Endothelial cell of umbilical vein (primary cell): ENCODE measurements at regions not wholly inside any gene's neighbourhood (a gene's known extent, or its start where the extent isn't known, plus 50 kb on each side); places are given as distances from the start of the nearest gene placed in this dataset.

Experiments used
- BruUV-seq: library from RNA; stranded (reverse); fragments of 400-500 nt; replicated peaks from 2 replicates; lab custom pipeline; 2021; lab: Mats Ljungman, UMichigan
- CTCF ChIA-PET: fragments of 300-600, 350-600 bp; sonication (Branson Sonifier 250); formaldehyde crosslinking; loops from one replicate; lab custom pipeline; 2021; ENCODE audit warnings: antibody characterized with exemption, inconsistent platforms; lab: Charles Lee
- POLR2A ChIA-PET: fragments of 300-600, 350-600 bp; sonication (Branson Sonifier 250); formaldehyde crosslinking; loops from one replicate; lab custom pipeline; 2021; ENCODE audit warnings: antibody characterized with exemption, inconsistent platforms; lab: Charles Lee
- DNase-seq: peaks from one replicate; pipeline ENCODE4 v3.0.0-alpha.2; 2011; ENCODE audit warnings: low read depth, low spot score
- FAIRE-seq: peaks from 2 replicates; lab custom pipeline; 2011; peaks lifted over from hg19 to GRCh38; lab: Jason Lieb, UNC
- H2AFZ ChIP-seq: 2 replicates; pipeline ENCODE4 v1.6.0; 2012; ENCODE audit warnings: low read depth, low read length, control low read depth, inconsistent platforms
- H3K27ac ChIP-seq: 2 replicates; pipeline ENCODE4 v1.5.1; 2011; ENCODE audit warnings: low read depth, mild to moderate bottlenecking, control low read depth, low read length, moderate library complexity; ENCODE audit not compliant: insufficient read depth
- H3K27me3 ChIP-seq, 2 experiments: 2 replicates each; pipeline versions ENCODE4 v1.6.0 to v1.6.1; 2011; ENCODE audit warnings: low read length in 2 of 2, mixed read lengths in 1 of 2; ENCODE audit not compliant: control insufficient read depth in 2 of 2, insufficient read depth in 2 of 2
- H3K36me3 ChIP-seq, 2 experiments: 2 replicates in 1 of 2; 3 replicates in 1 of 2; pipeline ENCODE4 v1.5.1; 2011; ENCODE audit warnings: low read length in 2 of 2, mild to moderate bottlenecking in 1 of 2, moderate library complexity in 1 of 2; ENCODE audit not compliant: control insufficient read depth in 2 of 2, insufficient read depth in 2 of 2; ENCODE audit errors: extremely low read depth in 1 of 2
- H3K4me1 ChIP-seq: 3 replicates; pipeline ENCODE4 v1.5.1; 2011; ENCODE audit warnings: mild to moderate bottlenecking, low read length; ENCODE audit not compliant: control insufficient read depth, insufficient read depth; ENCODE audit errors: extremely low read depth
- H3K4me2 ChIP-seq: 2 replicates; pipeline ENCODE4 v1.6.1; 2011; ENCODE audit warnings: low read length, control low read depth, mixed read lengths; ENCODE audit not compliant: insufficient read depth
- H3K4me3 ChIP-seq, 3 experiments: fragments of 200-600 bp in 1 of 3; sonication (generic), shearing (Covaris generic) in 1 of 3; replicated peaks in 1 of 3; 2 replicates each; pipeline ENCODE4 v1.5.1; 2011 to 2016; ENCODE audit warnings: control low read depth in 3 of 3, low read length in 3 of 3, mild to moderate bottlenecking in 2 of 3, inconsistent platforms in 1 of 3, low read depth in 1 of 3, moderate library complexity in 1 of 3; ENCODE audit not compliant: insufficient read depth in 1 of 3
- H3K79me2 ChIP-seq: 2 replicates; pipeline ENCODE4 v1.6.0; 2012; ENCODE audit warnings: low read length, inconsistent platforms; ENCODE audit not compliant: control insufficient read depth, insufficient read depth
- H3K9ac ChIP-seq: replicated peaks from 2 replicates; pipeline ENCODE3; 2011; ENCODE audit warnings: low read length, control low read depth; ENCODE audit not compliant: insufficient read depth; ENCODE audit errors: extremely low read depth
- H3K9me1 ChIP-seq: replicated peaks from 3 replicates; pipeline ENCODE4 v1.6.0; 2011; ENCODE audit warnings: mild to moderate bottlenecking, low read length; ENCODE audit not compliant: control insufficient read depth, insufficient read depth; ENCODE audit errors: extremely low read depth
- H3K9me3 ChIP-seq: replicated peaks from 2 replicates; pipeline ENCODE4 v1.5.1; 2012; ENCODE audit warnings: low read length, inconsistent platforms; ENCODE audit not compliant: control insufficient read depth, insufficient read depth
- H4K20me1 ChIP-seq: replicated peaks from 2 replicates; pipeline ENCODE3; 2011; ENCODE audit warnings: mild to moderate bottlenecking, low read length; ENCODE audit not compliant: control insufficient read depth, insufficient read depth; ENCODE audit errors: extremely low read depth
- EZH2 ChIP-seq: IDR thresholded peaks from 2 replicates; pipeline ENCODE4 v1.6.1; 2012; ENCODE audit warnings: borderline replicate concordance, low read depth, mild to moderate bottlenecking, moderate library complexity, low read length, inconsistent platforms; ENCODE audit not compliant: severe bottlenecking
- FOS ChIP-seq: IDR thresholded peaks from 2 replicates; pipeline ENCODE4 v1.6.1; 2011; ENCODE audit warnings: mild to moderate bottlenecking, low read length, moderate library complexity, borderline replicate concordance; ENCODE audit not compliant: insufficient read depth
- GATA2 ChIP-seq: IDR thresholded peaks from 2 replicates; pipeline ENCODE4 v1.7.0; 2011; ENCODE audit warnings: low read depth, mild to moderate bottlenecking, moderate library complexity, mixed read lengths, low read length; ENCODE audit not compliant: insufficient read length, insufficient read depth
- JUN ChIP-seq: IDR thresholded peaks from 2 replicates; pipeline ENCODE4 v1.6.1; 2011; ENCODE audit warnings: borderline replicate concordance, low read depth; ENCODE audit not compliant: insufficient read length, insufficient read depth
- MAX ChIP-seq: IDR thresholded peaks from 2 replicates; pipeline ENCODE4 v1.6.1; 2011; ENCODE audit not compliant: insufficient read depth, insufficient read length
- MYC ChIP-seq: IDR thresholded peaks from one replicate; pipeline ENCODE4 v1.6.1; 2011; ENCODE audit warnings: mild to moderate bottlenecking, low read depth, low read length
- POLR2A ChIP-seq: IDR thresholded peaks from 2 replicates; pipeline ENCODE4 v1.6.1; 2012; ENCODE audit warnings: low read depth, mild to moderate bottlenecking, control low read depth, low read length
- POLR2AphosphoS5 ChIP-seq: IDR thresholded peaks from 2 replicates; pipeline ENCODE4 v1.6.1; 2012; ENCODE audit warnings: low read depth, mild to moderate bottlenecking, control low read depth, low read length, moderate library complexity; ENCODE audit not compliant: insufficient read depth
- dilution Hi-C: fragments of 300-500 bp; cut with MboI; formaldehyde crosslinking; loops from one replicate; pipeline ENCODE4 v1.15.0; 2019; ENCODE audit warnings: low sequenced_read_pairs; ENCODE audit not compliant: extremely low pct_ligation_motif_present
- intact Hi-C: fragments of 100-400 bp; cut with micrococcal nuclease; formaldehyde crosslinking; loops from one replicate; pipeline ENCODE4 v1.10.0; 2022
- TF ChIP-seq, protein P1 (sequence below), 2 donors: IDR thresholded peaks; 1 replicate in 1 of 2; 2 replicates in 1 of 2; pipeline ENCODE4 v1.5.1; 2011; ENCODE audit warnings: low read length in 2 of 2, mild to moderate bottlenecking in 2 of 2, moderate library complexity in 2 of 2, control low read depth in 1 of 2, inconsistent platforms in 1 of 2, low read depth in 1 of 2; ENCODE audit not compliant: insufficient read depth in 1 of 2; ENCODE audit errors: extremely low read depth in 1 of 2

GRCh38 chr11:133697161-133697560 is 148.2 kb downstream of the SPATA19 start:
- Histone ChIP-seq H4K20me1 (no peaks in the 10 kb centered on the region), H3K9me3 (peaks cover 6% of the 10 kb centered on the region), H3K9me1 (no peaks in the 10 kb centered on the region), H3K27me3 (no peaks in the 10 kb centered on the region), H3K9ac (no peak overlapping the region), H3K27ac (no peak overlapping the region), H2AFZ (no peak overlapping the region), H3K4me3 (no peak overlapping the region), H3K4me1 (no peaks in the 10 kb centered on the region), H3K79me2 (no peaks in the 10 kb centered on the region), H3K36me3 (no peaks in the 10 kb centered on the region), H3K4me2 (no peak overlapping the region)
- intact Hi-C loops (no loop called here), dilution Hi-C loops (no loop called here)
- CTCF ChIA-PET: interaction anchor here (1.5 kb wide), 1 partner anchor 11 kb away, joined by 3 read pairs; no protein-coding TSS in a partner anchor
- BruUV-seq: no TSS peak
- no peak for TF ChIP-seq MAX
- no peak for TF ChIP-seq JUN
- TF ChIP-seq EZH2: no peak
- TF ChIP-seq, protein P1, sequence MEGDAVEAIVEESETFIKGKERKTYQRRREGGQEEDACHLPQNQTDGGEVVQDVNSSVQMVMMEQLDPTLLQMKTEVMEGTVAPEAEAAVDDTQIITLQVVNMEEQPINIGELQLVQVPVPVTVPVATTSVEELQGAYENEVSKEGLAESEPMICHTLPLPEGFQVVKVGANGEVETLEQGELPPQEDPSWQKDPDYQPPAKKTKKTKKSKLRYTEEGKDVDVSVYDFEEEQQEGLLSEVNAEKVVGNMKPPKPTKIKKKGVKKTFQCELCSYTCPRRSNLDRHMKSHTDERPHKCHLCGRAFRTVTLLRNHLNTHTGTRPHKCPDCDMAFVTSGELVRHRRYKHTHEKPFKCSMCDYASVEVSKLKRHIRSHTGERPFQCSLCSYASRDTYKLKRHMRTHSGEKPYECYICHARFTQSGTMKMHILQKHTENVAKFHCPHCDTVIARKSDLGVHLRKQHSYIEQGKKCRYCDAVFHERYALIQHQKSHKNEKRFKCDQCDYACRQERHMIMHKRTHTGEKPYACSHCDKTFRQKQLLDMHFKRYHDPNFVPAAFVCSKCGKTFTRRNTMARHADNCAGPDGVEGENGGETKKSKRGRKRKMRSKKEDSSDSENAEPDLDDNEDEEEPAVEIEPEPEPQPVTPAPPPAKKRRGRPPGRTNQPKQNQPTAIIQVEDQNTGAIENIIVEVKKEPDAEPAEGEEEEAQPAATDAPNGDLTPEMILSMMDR (IDR thresholded peaks at IDR 0.05; ENCODE audit: extremely low read depth in 1 of 2, insufficient read depth in 1 of 2, low read depth in 1 of 2, low read length in 2 of 2): no peak
- no peak for TF ChIP-seq MYC
- no peak for TF ChIP-seq POLR2AphosphoS5
- TF ChIP-seq POLR2A: no peak
- no peak for TF ChIP-seq GATA2
- no peak for TF ChIP-seq FOS
- POLR2A ChIA-PET: no interaction called here
- FAIRE-seq (no peak), DNase-seq (no peak)
